SK-N-SH (cell line): ENCODE measurements at regions not wholly inside any gene's neighbourhood (a gene's known extent, or its start where the extent isn't known, plus 50 kb on each side); places are given as distances from the start of the nearest gene placed in this dataset.

ENCODE experiments used
- ELF1 ChIP-seq: IDR thresholded peaks from 2 replicates; pipeline ENCODE4 v1.4.0; 2012
- TF ChIP-seq, protein P1 (sequence below): fragments of 200-600 bp; sonication (generic); IDR thresholded peaks from 2 replicates; pipeline ENCODE4 v1.6.1; 2017; ENCODE audit warnings: antibody characterized with exemption, mild to moderate bottlenecking, moderate library complexity

DNA sequence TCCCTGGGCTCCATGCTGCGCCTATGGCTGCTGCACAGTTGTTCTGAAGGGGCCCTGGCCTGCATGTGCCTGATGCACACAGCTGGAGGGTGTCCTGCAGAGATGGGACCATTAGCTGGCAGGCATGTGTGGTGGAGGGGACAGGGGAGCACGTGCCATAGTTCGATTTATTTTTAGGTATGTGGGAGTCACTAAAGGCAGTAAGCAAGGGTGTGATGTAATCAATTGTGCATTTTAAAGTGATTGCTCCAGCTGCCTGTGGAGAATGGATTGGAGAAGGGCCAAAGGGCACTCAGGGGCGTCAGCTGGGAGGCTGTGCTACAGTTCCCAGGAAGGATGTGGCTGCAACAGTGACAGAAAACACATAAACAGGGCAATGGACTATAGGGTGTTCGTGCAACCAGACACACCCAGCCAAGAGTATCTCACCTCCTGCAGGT lies 205.1 kb downstream of the ARL4C start:
- no peak for TF ChIP-seq ELF1
- TF ChIP-seq, protein P1, sequence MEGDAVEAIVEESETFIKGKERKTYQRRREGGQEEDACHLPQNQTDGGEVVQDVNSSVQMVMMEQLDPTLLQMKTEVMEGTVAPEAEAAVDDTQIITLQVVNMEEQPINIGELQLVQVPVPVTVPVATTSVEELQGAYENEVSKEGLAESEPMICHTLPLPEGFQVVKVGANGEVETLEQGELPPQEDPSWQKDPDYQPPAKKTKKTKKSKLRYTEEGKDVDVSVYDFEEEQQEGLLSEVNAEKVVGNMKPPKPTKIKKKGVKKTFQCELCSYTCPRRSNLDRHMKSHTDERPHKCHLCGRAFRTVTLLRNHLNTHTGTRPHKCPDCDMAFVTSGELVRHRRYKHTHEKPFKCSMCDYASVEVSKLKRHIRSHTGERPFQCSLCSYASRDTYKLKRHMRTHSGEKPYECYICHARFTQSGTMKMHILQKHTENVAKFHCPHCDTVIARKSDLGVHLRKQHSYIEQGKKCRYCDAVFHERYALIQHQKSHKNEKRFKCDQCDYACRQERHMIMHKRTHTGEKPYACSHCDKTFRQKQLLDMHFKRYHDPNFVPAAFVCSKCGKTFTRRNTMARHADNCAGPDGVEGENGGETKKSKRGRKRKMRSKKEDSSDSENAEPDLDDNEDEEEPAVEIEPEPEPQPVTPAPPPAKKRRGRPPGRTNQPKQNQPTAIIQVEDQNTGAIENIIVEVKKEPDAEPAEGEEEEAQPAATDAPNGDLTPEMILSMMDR, result no peak
